Activated T-helper 9 cell treated with anti-CD3 and anti-CD28 coated beads, Interleukin-2, amount 50 U/mL, for 16 hours (primary cell): ENCODE measurements at regions not wholly inside any gene's neighbourhood (a gene's known extent, or its start where the extent isn't known, plus 50 kb on each side); places are given as distances from the start of the nearest gene placed in this dataset.

Experiments used
- DNase-seq: peaks from one replicate; pipeline ENCODE4 v3.0.0-alpha.2; 2020; ENCODE audit warnings: low read depth

DNA sequence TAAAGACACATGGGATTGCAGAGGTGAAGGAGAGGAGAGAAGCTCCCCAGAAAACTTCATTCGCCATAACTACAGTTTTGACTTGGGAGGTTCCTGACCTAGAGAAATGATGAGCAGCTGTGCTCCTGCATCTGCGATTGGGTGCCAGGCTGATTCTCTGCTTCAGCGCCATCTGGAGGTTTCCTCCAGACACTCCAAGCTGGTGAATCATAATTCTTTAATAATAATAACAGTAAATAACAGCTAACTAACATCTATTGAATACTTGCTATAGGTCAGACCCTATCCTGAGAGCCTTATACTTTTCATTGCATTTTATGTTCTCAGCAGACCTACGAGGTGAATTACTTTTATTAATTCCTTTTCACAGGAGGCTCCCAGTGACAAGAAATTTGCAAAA lies 575.8 kb downstream of the TOX3 start:
- no peak for DNase-seq

DNA sequence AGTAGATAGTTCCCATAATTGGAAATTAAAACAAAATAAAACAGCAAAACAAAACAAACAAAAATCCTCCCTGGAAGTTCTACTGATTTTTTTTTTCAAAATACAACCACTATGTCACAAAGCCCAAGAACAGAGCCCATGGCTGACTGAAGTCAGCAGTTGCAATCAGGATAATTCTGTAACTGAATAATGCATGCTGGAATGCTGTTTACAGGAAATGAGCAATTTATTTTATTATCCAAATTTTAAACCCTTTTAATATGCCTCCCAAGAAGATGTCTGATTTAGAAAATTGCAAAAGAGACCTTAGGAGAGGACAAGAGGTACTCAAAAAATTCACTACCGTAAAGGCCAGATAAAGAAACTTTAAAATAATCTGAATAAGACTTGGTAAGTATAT lies 578.2 kb downstream of the TOX3 start:
- no peak for DNase-seq

DNA sequence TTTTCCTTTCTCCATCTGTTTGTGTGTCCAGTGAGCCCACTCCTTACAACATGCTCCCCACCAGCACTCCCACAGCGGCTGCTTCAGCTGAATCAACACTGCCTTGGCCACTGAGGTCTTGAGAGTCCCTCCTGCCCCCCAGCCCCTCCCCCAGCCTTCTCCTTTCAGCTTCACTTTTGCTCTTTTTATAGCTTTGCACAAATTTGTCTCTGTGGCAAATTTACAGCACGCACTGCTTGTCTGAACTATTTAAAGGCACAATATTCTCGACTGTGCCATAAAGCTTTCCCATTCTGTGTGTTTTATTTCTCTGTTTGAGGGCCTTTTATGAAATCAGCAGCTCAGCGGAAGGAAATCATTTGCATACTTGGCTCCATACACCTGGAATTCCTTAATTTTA lies 579.3 kb downstream of the TOX3 start:
- no peak for DNase-seq

DNA sequence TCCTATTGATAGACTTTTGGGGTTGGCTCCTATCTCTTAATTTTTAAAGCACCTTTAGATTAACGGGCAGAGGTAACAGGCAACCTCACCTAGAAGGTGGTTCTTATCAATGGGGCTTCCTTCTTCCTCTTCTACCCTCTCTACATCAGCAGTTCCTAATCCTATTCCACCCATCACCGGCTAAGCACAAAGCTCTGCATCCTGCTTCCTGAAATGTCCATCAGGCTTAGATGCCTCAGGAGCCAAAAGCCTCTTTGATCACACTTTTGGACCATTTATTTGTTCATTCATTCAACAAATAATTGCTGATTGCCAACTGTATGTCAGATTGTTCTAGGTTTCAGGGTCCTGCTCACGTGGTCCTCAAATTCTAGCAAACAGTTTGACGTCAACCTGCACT lies 586.0 kb downstream of the TOX3 start:
- DNase-seq: no peak

DNA sequence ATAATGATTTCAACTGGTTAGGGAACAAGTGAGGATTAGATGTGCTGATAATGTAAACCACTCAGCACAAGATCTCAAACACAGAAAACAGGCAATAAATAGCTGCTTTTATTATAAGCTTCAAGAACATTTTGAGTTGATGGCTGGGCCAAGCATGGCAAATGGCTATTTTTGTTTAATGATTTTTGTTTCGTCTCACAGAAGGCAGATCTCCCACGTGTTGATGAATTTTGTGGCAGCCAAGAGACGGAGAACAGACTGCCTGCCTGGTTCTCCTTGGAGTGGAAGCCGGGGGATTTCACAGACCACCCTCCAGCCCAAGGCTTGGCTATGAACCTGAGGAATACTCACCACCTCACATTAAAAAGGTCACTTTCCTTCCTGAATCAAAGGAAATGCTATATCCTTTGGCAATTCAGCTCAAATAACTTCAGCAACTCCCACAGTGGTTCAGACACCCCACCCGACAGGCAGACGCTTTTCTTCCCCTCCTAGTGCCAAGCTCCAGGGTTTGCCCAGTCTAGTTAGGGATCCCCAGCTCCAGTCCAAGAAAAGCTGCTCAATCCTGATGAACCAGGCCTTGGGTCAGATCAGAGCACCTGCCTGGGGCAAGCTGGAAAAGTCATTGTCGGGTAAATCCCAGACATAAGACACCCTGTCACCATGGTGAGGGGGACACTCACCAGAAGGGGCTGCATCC lies 593.5 kb downstream of the TOX3 start:
- no peak for DNase-seq

DNA sequence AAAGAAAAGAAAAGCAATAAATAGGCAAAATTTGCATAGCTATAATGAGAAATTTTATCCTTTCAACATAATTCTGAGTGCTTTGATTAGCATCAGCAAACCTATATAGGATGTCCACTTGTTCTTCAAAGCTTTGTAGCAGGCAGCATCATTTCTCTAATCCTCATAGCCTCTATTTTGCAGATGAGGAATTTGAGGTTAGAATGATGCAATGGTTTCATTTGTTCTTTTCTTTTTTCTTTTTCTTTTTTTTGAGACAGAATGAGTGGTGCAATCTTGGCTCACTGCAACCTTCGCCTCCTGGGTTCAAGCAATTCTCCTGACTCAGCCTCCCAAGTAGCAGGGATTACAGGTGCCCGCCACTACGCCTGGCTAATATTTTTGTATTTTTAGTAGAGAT lies 594.4 kb downstream of the TOX3 start:
- DNase-seq: no peak

DNA sequence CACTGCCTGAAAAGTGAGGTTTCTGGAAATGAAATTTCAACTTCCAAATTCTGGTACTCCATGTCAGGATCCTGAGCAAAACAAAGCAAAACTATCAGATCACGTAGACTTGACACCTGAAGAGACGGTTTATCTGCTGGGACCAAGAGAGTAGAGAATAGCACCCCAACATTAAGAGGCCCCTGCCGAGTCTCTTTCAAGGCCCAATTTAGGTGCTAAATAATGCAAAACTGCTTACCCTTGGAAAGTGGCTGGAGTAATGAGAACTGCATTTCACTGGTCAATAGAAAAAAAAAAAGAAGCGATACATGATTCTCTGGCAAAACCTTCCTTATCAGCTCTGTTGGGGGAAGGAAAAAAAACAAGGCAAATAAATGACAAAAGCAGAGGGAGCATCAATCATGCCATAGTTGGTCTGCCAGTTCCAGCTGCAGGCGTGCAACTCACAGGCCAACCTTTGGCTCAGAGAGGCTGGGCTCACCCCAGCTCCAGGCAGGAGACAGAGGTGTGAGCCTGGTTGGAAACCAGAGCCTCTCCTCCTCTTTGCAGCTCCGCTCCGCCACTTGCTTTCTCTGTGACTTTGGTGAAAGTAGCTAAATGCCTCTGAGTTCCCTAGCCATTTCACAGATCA lies 595.2 kb downstream of the TOX3 start:
- no peak for DNase-seq

DNA sequence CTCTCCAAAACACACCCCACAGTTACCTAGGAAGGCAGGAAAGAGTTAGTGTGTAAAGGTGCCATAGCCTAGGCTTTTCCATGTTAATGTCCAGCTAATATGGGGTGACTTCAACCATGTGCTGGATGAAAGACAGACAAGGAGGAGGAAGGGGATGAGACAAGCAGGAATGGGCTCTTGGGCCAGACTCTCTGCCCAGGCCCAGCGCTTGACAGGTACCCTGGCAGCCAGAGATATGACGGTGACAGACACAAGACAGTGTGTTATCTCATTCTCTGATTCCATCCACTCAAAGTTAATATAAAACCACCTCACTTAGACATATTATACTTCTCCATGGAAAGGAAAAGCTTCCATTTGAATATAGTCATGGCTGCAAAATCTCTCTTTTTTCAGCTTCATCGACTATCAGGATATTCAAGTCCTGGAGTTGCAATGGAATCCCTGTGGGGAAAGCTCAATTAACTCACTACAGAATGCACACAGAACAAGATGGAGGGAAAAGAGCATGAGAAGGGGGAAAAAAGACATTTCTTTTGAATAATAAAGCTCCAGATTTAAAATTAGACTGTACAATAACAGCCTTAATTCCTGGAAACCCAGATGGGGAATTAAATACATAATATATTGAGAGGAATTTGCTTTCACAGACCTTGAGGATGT lies 596.7 kb downstream of the TOX3 start:
- no peak for DNase-seq

DNA sequence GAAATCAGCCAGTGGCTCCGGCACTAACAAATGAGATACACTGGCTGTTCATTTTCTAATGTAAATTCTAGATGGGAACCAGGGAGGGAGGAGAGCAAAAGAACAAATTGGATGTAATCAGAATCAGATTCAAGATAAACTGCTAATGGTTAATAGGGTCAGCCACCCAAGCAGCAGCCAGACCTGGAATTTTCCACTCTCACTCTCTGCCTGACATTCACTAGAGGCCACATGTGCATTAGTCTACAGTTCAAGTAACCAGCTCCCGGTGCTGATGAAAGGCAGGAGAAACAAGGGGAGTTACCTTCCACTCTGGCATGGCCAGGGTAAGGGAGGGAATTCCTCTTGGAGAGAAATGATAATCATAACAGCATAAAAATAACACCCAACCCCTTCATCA lies 597.7 kb downstream of the TOX3 start:
- DNase-seq: no peak

DNA sequence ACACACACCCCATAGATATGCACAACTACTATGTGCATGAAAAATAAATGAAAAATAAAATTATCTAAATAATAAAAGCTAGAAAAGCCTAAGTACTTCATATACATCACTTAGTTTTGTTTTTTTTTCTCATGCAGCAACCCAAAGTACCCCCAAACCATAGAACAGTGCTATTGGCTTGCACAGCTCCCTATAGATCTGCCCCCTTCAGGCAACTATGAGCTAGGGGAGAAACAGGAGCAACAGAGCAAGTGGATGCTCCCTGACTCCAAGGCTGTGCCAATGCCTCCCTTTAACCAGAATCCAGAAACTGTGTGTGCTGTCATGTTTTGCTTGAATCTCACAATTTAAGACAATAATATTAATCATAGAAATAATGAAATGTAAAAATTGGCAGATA lies 605.5 kb downstream of the TOX3 start:
- DNase-seq: no peak

DNA sequence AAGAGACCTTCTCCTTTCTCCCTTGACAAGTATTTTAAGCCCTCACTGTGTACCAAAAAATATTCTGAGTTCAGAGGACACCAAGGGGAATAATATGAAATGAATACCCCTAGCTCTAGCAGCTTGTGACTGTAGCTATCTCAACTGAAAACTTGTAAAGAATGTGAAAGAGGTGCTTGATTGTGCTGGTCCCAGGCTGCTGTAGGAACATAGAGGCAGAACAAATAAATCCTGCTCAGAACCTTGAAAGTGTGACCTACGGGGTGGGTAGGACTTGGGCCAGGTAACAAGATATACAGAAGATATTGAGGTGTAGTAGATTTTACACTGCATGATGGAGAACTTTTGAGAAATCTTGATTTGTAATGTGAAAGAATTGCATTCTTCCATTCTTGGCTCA lies 606.8 kb downstream of the TOX3 start:
- no peak for DNase-seq

DNA sequence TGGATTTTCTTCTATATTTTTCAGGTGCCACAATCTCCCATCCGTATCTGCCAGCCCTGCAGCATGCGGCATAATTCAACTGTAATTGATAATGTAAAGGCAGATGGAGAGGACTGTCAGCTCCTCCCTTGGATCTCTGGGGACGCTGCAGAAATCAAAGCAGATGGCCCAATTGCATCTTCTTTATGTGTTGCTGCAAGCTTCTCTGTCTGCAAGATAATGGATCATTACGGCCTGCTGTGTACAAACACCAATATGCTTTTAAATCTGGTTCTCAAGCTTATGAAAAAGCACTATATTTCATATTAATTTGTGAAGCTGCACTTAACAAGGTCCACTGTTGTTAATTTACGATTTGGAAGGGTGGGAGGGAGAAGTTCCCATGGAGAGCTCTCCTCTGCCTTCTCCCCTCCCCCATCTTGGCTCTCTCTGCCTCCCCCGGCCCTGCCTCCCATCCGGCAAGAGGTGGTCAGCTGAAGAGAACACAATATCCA lies 607.5 kb downstream of the TOX3 start:
- DNase-seq: no peak

DNA sequence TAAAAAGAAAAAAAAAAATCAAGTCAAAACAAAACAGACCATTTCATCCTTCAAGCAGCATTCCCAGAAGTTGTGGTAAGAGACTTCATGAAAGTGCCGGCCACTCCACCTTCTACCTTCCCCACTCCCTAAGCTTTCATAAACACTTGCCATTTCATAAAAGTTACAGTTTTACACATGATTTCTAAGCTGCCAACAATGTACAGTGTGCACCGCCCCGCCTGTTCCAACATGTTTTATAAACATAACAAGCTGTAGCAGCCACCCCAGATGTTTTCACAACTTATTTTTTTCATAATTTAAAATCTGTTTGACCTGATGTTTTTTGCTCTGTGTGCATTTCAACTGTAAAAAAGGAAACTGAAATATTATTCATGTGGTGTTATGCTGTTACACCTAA lies 608.1 kb downstream of the TOX3 start:
- no peak for DNase-seq

DNA sequence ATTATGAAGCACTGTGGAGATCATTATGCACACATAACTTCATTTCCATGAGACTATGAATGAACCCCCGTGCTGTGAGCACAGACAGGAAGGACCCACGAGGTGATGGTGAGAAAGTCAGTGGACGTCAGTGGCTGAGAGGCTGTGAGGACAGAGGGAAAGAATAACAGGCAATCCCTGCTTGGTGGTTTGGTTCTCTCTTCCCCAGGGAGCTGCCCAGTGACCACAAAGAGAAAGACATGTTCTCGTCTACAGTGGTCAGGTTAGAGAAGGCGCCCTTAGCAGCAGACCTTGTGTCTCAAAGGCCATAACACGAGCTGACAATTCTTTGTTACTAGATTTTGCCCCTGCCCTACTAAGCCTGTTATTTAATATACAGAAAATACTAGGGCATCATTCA lies 609.2 kb downstream of the TOX3 start:
- no peak for DNase-seq

DNA sequence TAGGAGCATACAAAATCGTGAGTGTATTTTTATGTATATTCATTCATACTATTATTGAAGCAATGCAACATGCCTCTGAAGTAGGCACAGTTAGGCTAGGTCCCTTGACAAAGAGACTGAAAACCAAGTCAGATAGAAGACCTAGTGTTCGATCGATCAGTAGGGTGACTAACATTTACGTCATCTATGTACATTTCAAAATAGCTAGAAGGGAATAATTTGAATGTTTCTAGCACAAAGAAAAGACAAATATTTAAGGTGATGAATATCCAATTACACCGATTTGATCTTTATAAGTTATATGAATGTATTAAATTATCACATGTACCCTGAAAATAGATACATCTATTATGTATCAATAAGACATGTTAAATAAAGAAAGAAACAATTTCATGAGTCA lies 610.1 kb downstream of the TOX3 start:
- no peak for DNase-seq

DNA sequence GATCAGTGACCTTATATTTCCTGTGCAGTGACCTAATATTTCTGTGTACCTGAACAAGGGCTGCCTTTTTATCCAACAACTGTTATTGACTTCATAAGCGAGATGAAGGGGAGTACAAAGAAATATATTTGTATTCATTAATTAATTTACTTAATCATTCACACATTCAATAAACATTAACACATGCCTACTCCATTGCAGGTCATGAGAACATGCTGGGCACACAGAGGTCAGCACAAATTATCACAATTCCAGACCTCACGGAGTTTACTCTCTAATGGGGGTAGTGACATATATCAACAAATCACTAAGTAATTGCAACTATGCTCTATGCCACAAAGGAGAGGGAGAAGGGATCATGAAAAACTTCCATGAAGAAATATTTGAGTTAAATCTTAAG lies 614.6 kb downstream of the TOX3 start:
- DNase-seq: no peak

DNA sequence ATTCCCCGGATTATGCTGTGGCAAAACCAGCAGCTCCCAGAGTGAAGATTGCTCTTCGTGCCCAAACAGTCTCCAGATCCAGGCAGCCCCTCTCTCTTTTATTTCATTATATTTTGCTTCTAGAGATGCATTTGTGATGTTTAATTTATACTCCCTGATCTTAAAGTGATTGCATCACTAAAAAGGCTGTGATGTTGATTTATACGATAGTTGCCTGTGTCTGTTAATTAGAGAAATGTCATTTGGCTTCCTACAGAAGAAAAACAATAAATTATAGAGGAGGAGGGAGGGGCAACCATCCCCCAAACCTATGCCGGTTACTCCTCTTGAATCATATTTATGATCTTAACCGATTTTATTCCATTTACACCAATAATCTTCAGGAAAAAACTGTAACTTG lies 615.3 kb downstream of the TOX3 start:
- no peak for DNase-seq

DNA sequence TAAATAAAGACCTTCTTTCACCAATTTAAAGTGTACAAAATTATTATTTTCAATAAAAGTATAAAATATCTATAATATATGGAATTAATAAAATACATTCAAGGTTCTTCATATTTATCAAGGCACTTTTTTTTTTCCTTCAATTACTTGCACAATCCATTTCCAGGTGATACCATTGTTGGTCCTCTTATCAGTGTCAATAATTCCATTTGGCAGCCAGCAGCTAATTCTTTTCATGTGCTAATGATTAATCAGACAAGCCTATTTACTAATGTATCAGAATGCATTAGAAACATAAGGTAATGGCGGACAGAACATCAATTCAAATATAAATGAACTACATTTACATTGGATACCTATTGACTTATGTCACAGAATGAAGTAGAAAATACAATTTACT lies 622.2 kb downstream of the TOX3 start:
- DNase-seq: no peak

DNA sequence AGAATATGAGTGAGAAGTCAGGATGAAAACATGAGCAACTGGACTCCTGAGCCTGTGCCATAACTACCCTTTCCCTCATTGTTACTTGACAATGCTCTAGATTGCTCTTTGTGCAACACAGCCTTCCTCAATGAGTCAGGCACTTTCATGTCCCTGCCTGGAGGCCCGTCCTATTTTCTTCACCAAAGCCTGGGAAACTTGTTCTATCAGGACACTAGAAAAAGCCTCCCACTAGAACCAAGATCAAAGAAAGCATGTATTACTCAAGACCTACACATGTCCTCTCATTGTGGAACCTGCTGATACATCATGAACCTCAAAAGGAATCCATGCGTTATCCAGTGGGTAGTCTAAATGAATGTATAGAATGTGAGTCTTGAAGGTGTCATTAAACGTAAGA lies 624.5 kb downstream of the TOX3 start:
- DNase-seq: no peak

DNA sequence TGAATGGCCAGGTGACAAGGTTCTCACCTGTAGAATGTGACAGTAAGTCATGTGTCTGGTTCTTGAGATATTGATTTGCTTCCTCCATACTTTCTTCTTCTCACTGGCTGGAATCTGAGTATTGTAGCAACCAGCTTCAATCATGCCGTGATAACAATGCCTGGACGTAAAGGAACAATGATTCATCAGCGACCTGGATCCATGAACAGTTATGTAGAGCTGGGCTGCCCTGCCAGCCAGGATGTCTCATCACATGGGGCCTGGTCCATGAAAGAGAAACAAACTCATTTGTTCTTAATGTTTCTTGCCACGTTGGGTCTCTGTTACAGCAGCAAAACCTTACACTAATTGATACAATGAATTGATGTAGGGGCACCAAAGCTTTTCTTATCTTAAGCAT lies 627.2 kb downstream of the TOX3 start:
- DNase-seq: no peak

DNA sequence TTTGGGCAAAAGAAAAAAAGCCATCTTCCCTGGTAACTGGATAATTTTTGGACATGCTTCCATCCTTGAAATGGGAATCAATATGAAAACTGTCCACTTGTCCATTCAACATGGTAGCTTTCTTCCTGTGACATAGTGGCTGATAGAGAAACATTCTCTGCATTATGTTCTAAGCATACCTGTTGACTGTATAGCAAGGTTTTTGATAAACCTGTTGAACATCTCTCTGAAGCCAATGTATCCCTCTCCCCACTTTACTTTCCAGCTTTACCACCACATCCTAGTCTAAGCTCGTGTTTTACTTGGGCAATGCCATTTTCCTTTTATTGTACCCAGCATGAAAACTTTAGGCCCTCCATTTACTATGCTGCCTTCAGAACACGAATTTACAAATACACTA lies 630.1 kb downstream of the TOX3 start:
- DNase-seq: no peak

DNA sequence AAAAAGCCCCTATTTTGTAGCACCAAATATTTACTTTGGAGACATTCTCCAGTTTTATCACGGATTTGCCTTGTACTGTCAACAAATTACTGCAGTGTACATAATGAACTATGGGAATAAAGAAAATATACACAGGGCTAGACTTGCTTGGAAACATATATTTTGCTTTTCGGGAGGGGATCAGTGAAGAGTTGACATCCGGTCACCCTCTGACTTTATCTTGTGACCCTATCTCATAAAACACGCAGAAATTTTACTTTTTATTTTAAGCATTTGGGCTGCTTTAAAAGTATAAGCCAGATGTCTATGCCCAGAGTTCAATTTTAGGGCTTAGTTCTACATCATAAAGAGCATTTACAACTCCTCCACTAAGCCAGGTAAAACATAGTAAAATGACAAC lies 630.7 kb downstream of the TOX3 start:
- no peak for DNase-seq

DNA sequence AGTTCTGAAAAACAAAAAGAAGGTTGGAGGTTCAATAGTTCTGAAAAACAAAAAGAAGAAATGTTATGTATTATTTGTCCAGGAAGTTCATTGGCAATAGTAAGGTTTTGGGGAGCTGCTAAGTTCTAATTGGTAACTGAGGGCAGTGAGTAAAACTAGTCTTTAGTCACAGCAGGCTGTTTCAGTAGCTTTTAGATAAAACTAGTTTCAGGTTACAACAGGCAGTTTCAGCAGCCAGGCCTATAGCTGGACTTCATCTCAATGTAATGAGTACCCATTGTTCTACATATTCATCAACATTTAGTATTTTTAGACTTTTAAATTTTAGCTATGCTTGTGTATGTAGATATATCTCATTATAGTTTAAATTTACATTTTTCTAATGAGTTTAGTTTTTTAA lies 639.3 kb downstream of the TOX3 start:
- no peak for DNase-seq
